OCI-LY7 (cell line): ENCODE measurements at regions not wholly inside any gene's neighbourhood (a gene's known extent, or its start where the extent isn't known, plus 50 kb on each side); places are given as distances from the start of the nearest gene placed in this dataset.

Experiments used
- EZH2phosphoT487 ChIP-seq: fragments of 200-600 bp; sonication (generic); IDR thresholded peaks from 2 replicates; pipeline ENCODE4 v1.6.1; 2018; ENCODE audit warnings: low read depth, borderline replicate concordance, mild to moderate bottlenecking, mixed run types, antibody characterized with exemption, low read length, moderate library complexity, mixed read lengths
- TF ChIP-seq, protein P1 (sequence below): fragments of 200-600 bp; sonication (generic); conservative IDR thresholded peaks from 2 replicates; pipeline ENCODE4 v1.5.1; 2014; ENCODE audit warnings: mild to moderate bottlenecking, antibody characterized with exemption, low read length, moderate library complexity, mixed read lengths

DNA sequence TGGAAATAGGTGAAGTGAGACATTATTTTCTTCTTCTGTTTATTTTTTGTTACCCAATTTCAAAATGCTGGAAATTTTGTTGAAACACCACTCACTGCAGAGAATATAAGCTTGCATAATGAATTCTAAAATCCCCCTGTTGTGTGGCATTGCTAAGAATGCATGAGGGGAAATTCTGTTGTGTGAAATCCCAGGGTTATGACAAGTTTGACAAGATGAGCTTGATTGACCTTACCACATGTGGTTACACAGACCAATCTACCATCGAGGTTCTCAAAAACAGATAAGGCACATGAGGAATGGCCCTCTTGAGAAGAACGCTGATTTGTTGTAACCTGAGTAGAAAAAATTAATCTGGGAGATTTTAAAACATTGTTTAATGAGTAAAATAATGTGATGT is 261.6 kb upstream of the MMADHC start:
- TF ChIP-seq, protein P1, sequence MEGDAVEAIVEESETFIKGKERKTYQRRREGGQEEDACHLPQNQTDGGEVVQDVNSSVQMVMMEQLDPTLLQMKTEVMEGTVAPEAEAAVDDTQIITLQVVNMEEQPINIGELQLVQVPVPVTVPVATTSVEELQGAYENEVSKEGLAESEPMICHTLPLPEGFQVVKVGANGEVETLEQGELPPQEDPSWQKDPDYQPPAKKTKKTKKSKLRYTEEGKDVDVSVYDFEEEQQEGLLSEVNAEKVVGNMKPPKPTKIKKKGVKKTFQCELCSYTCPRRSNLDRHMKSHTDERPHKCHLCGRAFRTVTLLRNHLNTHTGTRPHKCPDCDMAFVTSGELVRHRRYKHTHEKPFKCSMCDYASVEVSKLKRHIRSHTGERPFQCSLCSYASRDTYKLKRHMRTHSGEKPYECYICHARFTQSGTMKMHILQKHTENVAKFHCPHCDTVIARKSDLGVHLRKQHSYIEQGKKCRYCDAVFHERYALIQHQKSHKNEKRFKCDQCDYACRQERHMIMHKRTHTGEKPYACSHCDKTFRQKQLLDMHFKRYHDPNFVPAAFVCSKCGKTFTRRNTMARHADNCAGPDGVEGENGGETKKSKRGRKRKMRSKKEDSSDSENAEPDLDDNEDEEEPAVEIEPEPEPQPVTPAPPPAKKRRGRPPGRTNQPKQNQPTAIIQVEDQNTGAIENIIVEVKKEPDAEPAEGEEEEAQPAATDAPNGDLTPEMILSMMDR: no peak
- TF ChIP-seq EZH2phosphoT487: no peak
